CD4-positive, alpha-beta T cell (primary cell): ENCODE measurements at regions not wholly inside any gene's neighbourhood (a gene's known extent, or its start where the extent isn't known, plus 50 kb on each side); places are given as distances from the start of the nearest gene placed in this dataset.

Source experiments
- ATAC-seq: fragments of 200-7000 bp; cut with Tn5 transposase; one replicate; pipeline ENCODE4 v1.10.0; 2022; ENCODE audit warnings: mild to moderate bottlenecking; ENCODE audit not compliant: poor library complexity
- CTCF ChIA-PET: fragments of 350-600 bp; sonication (Branson Sonifier 250); formaldehyde crosslinking; loops from one replicate; lab custom pipeline; 2021; ENCODE audit warnings: antibody characterized with exemption, inconsistent platforms; lab: Charles Lee
- POLR2A ChIA-PET: fragments of 350-600 bp; sonication (Branson Sonifier 250); formaldehyde crosslinking; loops from one replicate; lab custom pipeline; 2021; ENCODE audit warnings: antibody characterized with exemption, inconsistent platforms; lab: Charles Lee
- DNase-seq, 14 experiments: peaks; one replicate each; pipeline ENCODE4 v3.0.0-alpha.2; 2013 to 2020; ENCODE audit warnings: mixed read lengths in 2 of 14
- H3K27ac ChIP-seq, 2 donors: one replicate each; pipeline versions ENCODE4 v1.5.1 to v1.7.0; 2013; ENCODE audit warnings: low read length in 2 of 2, low read depth in 1 of 2, mild to moderate bottlenecking in 1 of 2
- H3K27me3 ChIP-seq, 2 experiments: 1 replicate in 1 of 2; 2 replicates in 1 of 2; pipeline versions ENCODE4 v1.6.1 to v1.7.0; 2013; ENCODE audit warnings: low read length in 2 of 2, control low read depth in 1 of 2, mild to moderate bottlenecking in 1 of 2, moderate library complexity in 1 of 2; ENCODE audit not compliant: insufficient read depth in 2 of 2, control insufficient read depth in 1 of 2
- H3K36me3 ChIP-seq: one replicate; pipeline ENCODE4 v1.6.1; 2013; ENCODE audit warnings: low read length, control low read depth; ENCODE audit not compliant: insufficient read depth
- H3K4me1 ChIP-seq: one replicate; pipeline ENCODE4 v1.6.1; 2013; ENCODE audit warnings: low read length, control low read depth; ENCODE audit not compliant: insufficient read depth
- H3K4me3 ChIP-seq: one replicate; pipeline ENCODE4 v1.5.1; 2013; ENCODE audit warnings: mild to moderate bottlenecking, low read length, moderate library complexity
- H3K9me3 ChIP-seq, 2 experiments: 1 replicate in 1 of 2; 2 replicates in 1 of 2; pipeline versions ENCODE4 v1.6.1 to v1.7.0; 2013; ENCODE audit warnings: low read length in 2 of 2, mild to moderate bottlenecking in 2 of 2, control low read depth in 1 of 2, moderate library complexity in 1 of 2; ENCODE audit not compliant: control insufficient read depth in 1 of 2, insufficient read depth in 1 of 2
- H3K27ac Mint-ChIP-seq: one replicate; pipeline ENCODE4 v1.8.0; 2020; ENCODE audit warnings: mixed read lengths
- H3K27me3 Mint-ChIP-seq: one replicate; pipeline ENCODE4 v1.8.0; 2021; ENCODE audit warnings: mixed read lengths
- H3K36me3 Mint-ChIP-seq: one replicate; pipeline ENCODE4 v1.8.0; 2021; ENCODE audit warnings: low read depth, mixed read lengths
- H3K4me1 Mint-ChIP-seq: one replicate; pipeline ENCODE4 v1.8.0; 2021; ENCODE audit warnings: low read depth, mixed read lengths
- H3K4me3 Mint-ChIP-seq: one replicate; pipeline ENCODE4 v1.8.0; 2020; ENCODE audit warnings: mild to moderate bottlenecking, mixed read lengths
- H3K9me3 Mint-ChIP-seq: one replicate; pipeline ENCODE4 v1.8.0; 2020; ENCODE audit warnings: mixed read lengths
- intact Hi-C, 2 experiments: fragments of 100-400 bp; cut with DNase I in 1 of 2; cut with micrococcal nuclease in 1 of 2; formaldehyde crosslinking; loops; one replicate each; pipeline versions ENCODE4 v1.15.1 to v1.9.0; 2023 to 2025; cut with DNase I, micrococcal nuclease
- TF ChIP-seq, protein P1 (sequence below): fragments of 200-600 bp; IDR thresholded peaks from one replicate; pipeline ENCODE4 v1.8.0; 2022; ENCODE audit warnings: antibody characterized with exemption, mild to moderate bottlenecking

DNA sequence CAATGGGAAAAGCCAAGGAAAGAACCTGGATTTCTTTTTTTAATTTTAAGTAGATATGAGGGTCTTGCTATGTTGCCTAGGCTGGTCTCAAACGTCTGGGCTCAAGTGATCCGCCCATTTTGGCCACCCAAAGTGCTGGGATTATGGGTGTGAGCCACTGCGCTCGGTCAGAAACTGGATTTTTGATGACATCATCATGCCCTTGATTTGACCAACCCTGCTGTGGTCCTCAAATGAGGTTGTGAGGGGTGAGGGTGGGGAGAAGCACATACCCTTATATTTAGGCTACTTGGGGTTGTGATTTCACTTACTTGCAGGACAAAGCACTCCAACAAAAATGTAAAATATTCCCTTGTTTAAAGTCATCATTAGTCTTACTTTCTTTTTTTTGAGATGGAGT, 70.4 kb downstream of the C3orf38 start:
- CTCF ChIA-PET = no interaction called here

DNA sequence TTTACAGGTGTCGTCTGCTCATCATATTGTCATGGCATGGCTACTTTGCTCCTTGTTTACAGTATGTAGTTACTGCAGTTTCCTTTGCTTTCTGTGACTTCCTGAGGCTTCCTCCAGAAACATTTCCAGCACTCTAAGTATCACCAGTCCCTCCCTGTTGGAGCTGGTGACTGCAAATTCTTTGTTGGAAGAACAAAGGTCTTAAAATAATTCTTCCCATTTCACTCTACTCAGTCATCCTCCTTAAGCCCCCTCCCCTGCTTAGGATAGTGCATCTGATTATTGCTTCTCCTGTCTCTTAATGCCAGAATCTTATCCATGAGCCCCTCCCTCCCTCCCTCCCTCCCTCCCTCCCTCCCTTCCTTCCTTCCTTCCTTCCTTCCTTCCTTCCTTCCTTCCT, 72.0 kb downstream of the C3orf38 start:
- TF ChIP-seq, protein P1, sequence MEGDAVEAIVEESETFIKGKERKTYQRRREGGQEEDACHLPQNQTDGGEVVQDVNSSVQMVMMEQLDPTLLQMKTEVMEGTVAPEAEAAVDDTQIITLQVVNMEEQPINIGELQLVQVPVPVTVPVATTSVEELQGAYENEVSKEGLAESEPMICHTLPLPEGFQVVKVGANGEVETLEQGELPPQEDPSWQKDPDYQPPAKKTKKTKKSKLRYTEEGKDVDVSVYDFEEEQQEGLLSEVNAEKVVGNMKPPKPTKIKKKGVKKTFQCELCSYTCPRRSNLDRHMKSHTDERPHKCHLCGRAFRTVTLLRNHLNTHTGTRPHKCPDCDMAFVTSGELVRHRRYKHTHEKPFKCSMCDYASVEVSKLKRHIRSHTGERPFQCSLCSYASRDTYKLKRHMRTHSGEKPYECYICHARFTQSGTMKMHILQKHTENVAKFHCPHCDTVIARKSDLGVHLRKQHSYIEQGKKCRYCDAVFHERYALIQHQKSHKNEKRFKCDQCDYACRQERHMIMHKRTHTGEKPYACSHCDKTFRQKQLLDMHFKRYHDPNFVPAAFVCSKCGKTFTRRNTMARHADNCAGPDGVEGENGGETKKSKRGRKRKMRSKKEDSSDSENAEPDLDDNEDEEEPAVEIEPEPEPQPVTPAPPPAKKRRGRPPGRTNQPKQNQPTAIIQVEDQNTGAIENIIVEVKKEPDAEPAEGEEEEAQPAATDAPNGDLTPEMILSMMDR = no peak
- intact Hi-C loops = loop anchor here in 1 of 2 experiments (5.0 kb wide), 1 partner anchor 876 kb away; no protein-coding TSS in a partner anchor
- Mint-ChIP-seq H3K4me1 (no peaks in the 10 kb centered on the region), H3K9me3 (no peaks in the 10 kb centered on the region), H3K27ac (no peak overlapping the region), H3K36me3 (no peaks in the 10 kb centered on the region), H3K4me3 (no peak overlapping the region), H3K27me3 (no peaks in the 10 kb centered on the region)
- H3K27ac ChIP-seq = no peak overlapping the region
- no peaks in the 10 kb centered on the region for H3K9me3 ChIP-seq
- DNase-seq (no peak), ATAC-seq (no peak)
- no peaks in the 10 kb centered on the region for H3K27me3 ChIP-seq
- H3K36me3 ChIP-seq = no peaks in the 10 kb centered on the region
- CTCF ChIA-PET = no interaction called here
- no peaks in the 10 kb centered on the region for H3K4me1 ChIP-seq
- POLR2A ChIA-PET = no interaction called here
- no peak overlapping the region for H3K4me3 ChIP-seq

More for the DNA sequence above, 70.4 kb downstream of the C3orf38 start:
- DNase-seq (no peak), ATAC-seq (no peak)
- intact Hi-C loops = loop anchor here in 1 of 2 experiments (5.0 kb wide), 1 partner anchor 877 kb away; no protein-coding TSS in a partner anchor
- H3K27ac ChIP-seq = no peak overlapping the region
- POLR2A ChIA-PET = no interaction called here
- Mint-ChIP-seq H3K27me3 (peaks cover 5% of the 10 kb centered on the region), H3K9me3 (no peaks in the 10 kb centered on the region), H3K27ac (no peak overlapping the region), H3K4me1 (no peaks in the 10 kb centered on the region), H3K36me3 (no peaks in the 10 kb centered on the region), H3K4me3 (no peak overlapping the region)
- H3K4me3 ChIP-seq = no peak overlapping the region
- H3K36me3 ChIP-seq = no peaks in the 10 kb centered on the region
- no peaks in the 10 kb centered on the region for H3K27me3 ChIP-seq
- H3K9me3 ChIP-seq = no peaks in the 10 kb centered on the region
- no peaks in the 10 kb centered on the region for H3K4me1 ChIP-seq
- TF ChIP-seq, protein P1 = no peak

DNA sequence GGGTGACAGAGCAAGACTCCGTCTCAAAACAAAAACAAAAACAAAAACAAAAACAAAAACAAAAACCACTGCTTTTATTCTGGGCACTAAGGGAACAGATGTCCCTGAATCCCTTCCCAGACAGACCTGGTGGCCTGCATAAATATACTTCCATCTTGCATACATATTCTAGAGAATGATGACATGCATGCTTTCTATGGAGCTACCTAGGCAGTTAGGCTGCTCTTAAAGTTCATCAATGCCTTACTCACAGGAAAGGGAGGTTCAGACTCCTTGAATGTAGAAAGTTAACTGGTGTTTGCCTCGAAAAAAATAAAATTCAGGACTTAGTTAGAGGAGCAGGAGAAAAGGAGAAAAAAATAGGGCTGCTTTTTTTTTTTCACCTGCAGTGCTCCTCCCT, 72.6 kb downstream of the C3orf38 start:
- Mint-ChIP-seq H3K4me3 (no peak overlapping the region), H3K9me3 (no peaks in the 10 kb centered on the region), H3K27me3 (no peaks in the 10 kb centered on the region), H3K36me3 (no peaks in the 10 kb centered on the region), H3K27ac (no peak overlapping the region), H3K4me1 (no peaks in the 10 kb centered on the region)
- Histone ChIP-seq H3K36me3 (no peaks in the 10 kb centered on the region), H3K4me3 (no peak overlapping the region), H3K27me3 (no peaks in the 10 kb centered on the region), H3K9me3 (no peaks in the 10 kb centered on the region), H3K27ac (no peak overlapping the region), H3K4me1 (no peaks in the 10 kb centered on the region)
- TF ChIP-seq, protein P1 = no peak
- intact Hi-C loops = loop anchor here in 1 of 2 experiments (5.0 kb wide), 1 partner anchor 875 kb away; no protein-coding TSS in a partner anchor
- DNase-seq (no peak), ATAC-seq (no peak)
- ChIA-PET CTCF (no interaction called here), POLR2A (no interaction called here)
